Ovary (tissue), 7 donors: ENCODE measurements at regions not wholly inside any gene's neighbourhood (a gene's known extent, or its start where the extent isn't known, plus 50 kb on each side); places are given as distances from the start of the nearest gene placed in this dataset.

Source experiments
- DNase-seq, 5 donors: peaks; one replicate each; pipeline ENCODE4 v3.0.0-alpha.2; 2019 to 2020
- H3K27ac ChIP-seq, 2 donors: fragments of 200-600 bp; one replicate each; pipeline versions ENCODE4 v1.5.1 to v1.8.0; 2019 to 2022
- H3K27me3 ChIP-seq: fragments of 200-600 bp; one replicate; pipeline ENCODE4 v1.8.0; 2022
- H3K36me3 ChIP-seq: fragments of 200-600 bp; sonication (generic); one replicate; pipeline ENCODE4 v1.5.1; 2019
- H3K4me1 ChIP-seq: one replicate; pipeline ENCODE4 v1.8.1; 2013; ENCODE audit warnings: mild to moderate bottlenecking, moderate library complexity; ENCODE audit not compliant: insufficient read depth
- H3K4me3 ChIP-seq: fragments of 200-600 bp; sonication (generic); one replicate; pipeline ENCODE4 v1.5.1; 2017
- H3K9me3 ChIP-seq, 2 donors: fragments of 200-600 bp in 1 of 2; sonication (generic) in 1 of 2; one replicate each; pipeline versions ENCODE4 v1.5.1 to v1.8.1; 2013 to 2019; ENCODE audit warnings: mild to moderate bottlenecking in 1 of 2, moderate library complexity in 1 of 2
- EP300 ChIP-seq: sonication (generic); formaldehyde crosslinking; IDR thresholded peaks from one replicate; pipeline ENCODE4 v1.6.1; 2017; ENCODE audit warnings: antibody characterized with exemption
- POLR2A ChIP-seq: fragments of 450-650 bp; IDR thresholded peaks from one replicate; pipeline ENCODE4 v1.6.1; 2017; ENCODE audit warnings: antibody characterized with exemption, mild to moderate bottlenecking, moderate library complexity
- WGBS, 3 donors: extraction: QIAGEN DNeasy Blood & Tissue Kit in 1 of 3; methylation state at CpG; one replicate each; pipeline versions ENCODE4 v1.1.5 to v1.1.7; 2013 to 2017; 5-methylcytosine and 5-hydroxymethylcytosine counted together
- intact Hi-C, 4 donors: fragments of 100-400 bp; cut with DNase I; formaldehyde crosslinking; loops; one replicate each; pipeline versions ENCODE4 v1.11.0 to v1.15.1; 2022 to 2023
- TF ChIP-seq, protein P1 (sequence below), 3 donors: fragments of 450-650 bp in 2 of 3; fragments of 200-600 bp in 1 of 3; IDR thresholded peaks; one replicate each; pipeline versions ENCODE4 v1.5.1 to v1.8.0; 2016 to 2022; ENCODE audit warnings: antibody characterized with exemption in 3 of 3, mild to moderate bottlenecking in 1 of 3
- donor health status: DM: no; HTN: no; CAD: no; lungs with moderate emphysema.
- donor health status: DM: no; HTN: no; CAD: no.
- donor health status: Bipolar disorder and iron deficiency.
- donor health status: DM: no; HTN: no; CAD: no.
- donor health status: DM: yes; HTN: yes; CAD: no.

- WGBS, 3 donors, result 45 to 51% (median 48%) methylated on average over 14 of the region's 14 CpGs
Observed at GRCh38 chr1:36557041-36558000, 74.6 kb upstream of the CSF3R start.

GRCh38 chr1:36555041-36555440, 72.3 kb upstream of the CSF3R start:
- intact Hi-C loops, result no loop called here
- TF ChIP-seq EP300, result no peak
- TF ChIP-seq, protein P1, sequence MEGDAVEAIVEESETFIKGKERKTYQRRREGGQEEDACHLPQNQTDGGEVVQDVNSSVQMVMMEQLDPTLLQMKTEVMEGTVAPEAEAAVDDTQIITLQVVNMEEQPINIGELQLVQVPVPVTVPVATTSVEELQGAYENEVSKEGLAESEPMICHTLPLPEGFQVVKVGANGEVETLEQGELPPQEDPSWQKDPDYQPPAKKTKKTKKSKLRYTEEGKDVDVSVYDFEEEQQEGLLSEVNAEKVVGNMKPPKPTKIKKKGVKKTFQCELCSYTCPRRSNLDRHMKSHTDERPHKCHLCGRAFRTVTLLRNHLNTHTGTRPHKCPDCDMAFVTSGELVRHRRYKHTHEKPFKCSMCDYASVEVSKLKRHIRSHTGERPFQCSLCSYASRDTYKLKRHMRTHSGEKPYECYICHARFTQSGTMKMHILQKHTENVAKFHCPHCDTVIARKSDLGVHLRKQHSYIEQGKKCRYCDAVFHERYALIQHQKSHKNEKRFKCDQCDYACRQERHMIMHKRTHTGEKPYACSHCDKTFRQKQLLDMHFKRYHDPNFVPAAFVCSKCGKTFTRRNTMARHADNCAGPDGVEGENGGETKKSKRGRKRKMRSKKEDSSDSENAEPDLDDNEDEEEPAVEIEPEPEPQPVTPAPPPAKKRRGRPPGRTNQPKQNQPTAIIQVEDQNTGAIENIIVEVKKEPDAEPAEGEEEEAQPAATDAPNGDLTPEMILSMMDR (IDR thresholded peaks at IDR 0.05), result no peak
- no peak for TF ChIP-seq POLR2A
- DNase-seq, result no peak
- Histone ChIP-seq H3K27me3 (no peaks in the 10 kb centered on the region), H3K27ac (no peak overlapping the region), H3K4me3 (no peak overlapping the region), H3K4me1 (no peaks in the 10 kb centered on the region), H3K9me3 (no peaks in the 10 kb centered on the region), H3K36me3 (no peaks in the 10 kb centered on the region)
- WGBS, 3 donors, result 73 to 80% (median 77%) methylated on average over 5 of the region's 5 CpGs

More at GRCh38 chr1:36557041-36558000, 74.6 kb upstream of the CSF3R start:
- intact Hi-C loops, result no loop called here
- DNase-seq, result no peak
- no peak overlapping the region for H3K4me3 ChIP-seq
- H3K27ac ChIP-seq, result no peak overlapping the region
- H3K36me3 ChIP-seq, result no peaks in the 10 kb centered on the region
- no peaks in the 10 kb centered on the region for H3K27me3 ChIP-seq
- TF ChIP-seq POLR2A (no peak), EP300 (no peak)
- TF ChIP-seq, protein P1 (IDR thresholded peaks at IDR 0.05), result no peak
- no peaks in the 10 kb centered on the region for H3K4me1 ChIP-seq
- no peaks in the 10 kb centered on the region for H3K9me3 ChIP-seq

GRCh38 chr1:36554323-36554628, 71.6 kb upstream of the CSF3R start:
- Histone ChIP-seq H3K36me3 (no peaks in the 10 kb centered on the region), H3K27me3 (no peaks in the 10 kb centered on the region), H3K9me3 (no peaks in the 10 kb centered on the region), H3K27ac (no peak overlapping the region), H3K4me3 (no peak overlapping the region), H3K4me1 (no peaks in the 10 kb centered on the region)
- intact Hi-C loops, result no loop called here
- WGBS, 3 donors, result 65 to 72% (median 67%) methylated on average over 4 of the region's 4 CpGs
- DNase-seq, result no peak
- TF ChIP-seq EP300 (no peak), POLR2A (no peak)
- TF ChIP-seq, protein P1 (IDR thresholded peaks at IDR 0.05), result no peak

DNA sequence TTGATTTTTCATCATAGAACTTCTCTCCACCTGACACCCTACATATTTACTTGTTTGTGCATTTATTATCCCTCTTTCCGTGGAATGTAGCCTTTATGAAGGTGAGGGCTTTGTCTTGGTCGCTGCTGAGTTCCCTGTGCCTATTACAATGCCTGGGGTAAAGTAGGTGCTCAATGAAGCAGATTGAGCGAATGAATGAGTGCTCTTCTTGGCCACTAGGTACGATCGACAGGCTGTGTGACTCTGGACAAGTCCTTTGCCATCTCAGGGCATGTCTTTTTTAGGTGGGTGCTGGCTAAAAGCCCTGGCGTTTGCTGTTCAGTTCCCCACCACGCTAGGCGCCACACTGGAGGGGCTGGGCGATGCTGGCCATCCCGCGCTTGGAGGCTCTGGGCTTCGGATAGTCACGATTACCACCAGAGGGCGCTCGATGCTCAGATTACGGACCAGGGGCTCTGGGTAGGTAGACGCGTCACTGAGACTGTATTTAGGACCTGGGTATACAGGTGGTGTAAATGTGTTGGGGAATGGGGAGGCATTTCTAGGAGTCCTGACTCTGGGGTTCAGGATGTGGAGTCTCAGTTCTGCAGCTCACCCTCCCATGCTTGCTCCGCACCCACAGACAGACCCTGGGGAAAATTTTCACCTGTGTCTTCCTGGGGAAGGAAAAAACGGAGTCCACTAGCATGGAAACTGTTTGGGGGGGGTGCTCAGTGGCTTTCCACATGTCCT, 71.0 kb upstream of the CSF3R start:
- intact Hi-C loops, result no loop called here
- DNase-seq, result peak; percentile 25 to 56 (median 30)

More for the DNA sequence above, 71.0 kb upstream of the CSF3R start:
- H3K4me3 ChIP-seq, result no peak overlapping the region
- H3K27ac ChIP-seq, result no peak overlapping the region
- WGBS, 3 donors, result 15 to 19% (median 17%) methylated on average over 20 of the region's 20 CpGs
- H3K36me3 ChIP-seq, result no peaks in the 10 kb centered on the region
- TF ChIP-seq EP300 (no peak), POLR2A (no peak)
- TF ChIP-seq, protein P1 (IDR thresholded peaks at IDR 0.05), result no peak
- H3K9me3 ChIP-seq, result no peaks in the 10 kb centered on the region
- no peaks in the 10 kb centered on the region for H3K4me1 ChIP-seq
- no peaks in the 10 kb centered on the region for H3K27me3 ChIP-seq
